ENCODE measurements at regions not wholly inside any gene's neighbourhood (a gene's known extent, or its start where the extent isn't known, plus 50 kb on each side); places are given as distances from the start of the nearest gene placed in this dataset.

DNA sequence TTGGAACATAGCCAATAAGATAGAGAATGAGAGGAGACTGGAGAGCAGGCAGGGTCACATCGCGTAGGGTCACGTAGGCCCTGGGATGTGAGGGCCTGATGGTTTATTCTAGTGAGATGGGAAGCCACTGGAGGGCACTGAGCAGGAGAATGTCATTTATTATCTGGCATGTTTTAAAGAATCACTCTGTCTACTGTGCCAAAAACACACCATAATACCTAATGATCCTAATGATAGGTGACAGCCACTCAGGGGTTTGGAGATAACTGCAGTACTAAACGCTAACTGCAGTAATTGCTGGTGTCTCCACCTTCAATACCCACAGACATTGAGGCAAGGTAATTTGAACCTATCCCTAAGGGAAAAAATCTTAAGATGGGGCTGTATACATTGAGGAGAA is 185.4 kb downstream of the TTLL7 start:
- no peak for DNase-seq

GRCh38 chr1:83810144-83810543 is 188.8 kb downstream of the TTLL7 start:
- no peak for DNase-seq

DNA sequence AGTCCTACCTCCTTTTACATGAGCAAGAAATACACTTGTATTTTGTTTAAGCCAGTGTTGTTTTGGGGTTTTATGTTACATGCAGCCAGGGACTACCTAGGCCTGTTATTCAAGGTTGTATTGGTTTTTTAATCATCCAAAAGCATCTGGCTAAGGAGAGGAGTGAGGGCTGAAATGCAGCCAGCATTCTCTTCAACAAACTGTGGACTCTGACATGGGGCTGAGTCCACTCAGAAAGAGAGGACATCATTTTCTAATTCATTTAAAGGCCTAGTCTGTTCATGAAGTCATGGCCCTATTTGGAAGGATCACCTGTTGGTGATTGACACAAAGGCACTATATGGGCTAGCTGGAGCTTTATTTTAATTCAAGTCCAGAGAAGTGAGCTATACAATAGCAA is 190.4 kb downstream of the TTLL7 start:
- DNase-seq: no peak

DNA sequence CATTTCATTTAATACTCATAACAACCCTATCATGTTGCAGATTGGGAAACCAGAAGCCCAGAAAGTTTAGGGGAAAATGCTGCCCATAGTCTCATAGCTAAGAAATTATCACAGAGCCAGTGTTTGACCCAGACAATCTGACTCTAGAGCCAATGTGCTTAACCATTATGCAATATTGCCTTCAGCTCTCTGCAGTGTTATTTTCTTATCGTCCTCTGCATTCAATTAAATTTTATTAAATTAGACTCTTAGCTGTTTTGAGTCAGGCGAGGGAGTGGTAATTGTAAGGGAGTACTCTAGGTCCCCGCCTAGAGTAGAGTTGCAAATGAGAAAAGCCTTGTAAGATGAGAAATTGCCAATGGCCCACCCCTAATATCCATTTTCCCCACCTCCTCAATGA is 191.1 kb downstream of the TTLL7 start:
- no peak for DNase-seq

GRCh38 chr1:83807231-83807630 is 191.7 kb downstream of the TTLL7 start:
- DNase-seq: no peak

DNA sequence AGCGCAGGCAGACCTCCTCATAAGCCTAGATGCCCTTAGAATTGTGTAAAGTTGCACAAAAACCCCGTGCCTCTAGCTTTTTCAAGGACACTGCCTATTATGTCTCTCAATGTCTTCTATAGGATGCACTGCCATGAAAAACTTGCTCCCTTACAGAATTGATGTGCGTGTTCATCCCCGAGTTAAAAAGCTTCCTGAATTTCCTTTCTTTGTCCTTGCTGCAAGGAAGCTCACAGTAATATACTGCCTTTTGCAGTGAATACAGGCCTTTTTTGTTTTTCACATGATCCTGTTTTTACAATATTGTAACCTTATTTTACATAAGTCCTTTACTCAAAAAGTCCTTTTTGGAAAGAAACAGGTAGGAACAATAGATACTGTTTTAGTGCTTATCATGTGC is 193.0 kb downstream of the TTLL7 start:
- DNase-seq: no peak

GRCh38 chr1:83802460-83803152 is 196.3 kb downstream of the TTLL7 start:
- DNase-seq: no peak

GRCh38 chr1:83802023-83802422 is 196.9 kb downstream of the TTLL7 start:
- DNase-seq: no peak

GRCh38 chr1:83800066-83800465 is 198.9 kb downstream of the TTLL7 start:
- DNase-seq: no peak

DNA sequence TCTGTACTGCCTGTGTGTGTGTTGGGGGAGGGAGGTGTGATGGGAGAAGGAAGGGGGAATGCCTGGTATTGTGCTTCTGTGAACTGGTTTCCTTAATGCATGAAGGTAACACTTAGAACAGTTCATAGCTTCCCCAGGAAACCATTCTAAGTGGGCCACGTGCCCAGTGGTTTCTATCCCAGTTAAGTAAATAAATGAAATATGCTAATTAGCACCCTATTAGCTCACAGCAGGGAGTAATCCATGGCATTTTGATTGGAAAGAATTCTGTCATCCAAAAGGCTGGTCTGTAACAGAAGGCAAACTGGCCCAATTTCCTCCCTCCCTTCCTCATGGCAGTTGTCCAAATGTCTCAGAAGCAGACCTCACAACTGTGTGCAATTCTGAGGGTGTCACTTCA is 199.3 kb downstream of the TTLL7 start:
- DNase-seq: no peak

- no peak for DNase-seq
Observed at GRCh38 chr1:83798965-83799364, 200.0 kb downstream of the TTLL7 start.

DNA sequence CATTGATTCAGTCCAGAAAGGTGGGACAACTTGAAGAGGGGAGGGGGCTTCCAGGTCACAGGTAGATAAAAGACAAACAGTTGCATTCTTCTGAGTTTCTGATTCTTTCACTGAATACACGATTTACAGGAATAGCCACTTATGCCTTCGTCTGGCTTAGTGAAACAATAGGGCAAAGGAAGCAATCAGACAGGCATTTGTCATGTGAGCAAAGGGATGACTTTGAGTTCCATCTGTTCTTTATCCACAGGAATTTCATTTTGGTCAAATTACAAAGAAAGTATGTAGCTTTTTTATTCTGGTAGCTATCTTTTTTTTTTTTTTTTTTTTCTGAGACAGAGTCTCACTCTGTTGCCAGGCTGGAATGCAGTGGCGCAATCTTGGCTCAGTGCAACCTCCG is 202.5 kb downstream of the TTLL7 start:
- no peak for DNase-seq

- DNase-seq: no peak
Observed at GRCh38 chr1:83794384-83794783, 204.5 kb downstream of the TTLL7 start.

GRCh38 chr1:83791821-83792437 is 207.0 kb downstream of the TTLL7 start:
- no peak for DNase-seq

- no peak for DNase-seq
Observed at GRCh38 chr1:83790446-83790845, 208.5 kb downstream of the TTLL7 start.

- no peak for DNase-seq
Observed at GRCh38 chr1:83787246-83787998, 211.5 kb downstream of the TTLL7 start.

GRCh38 chr1:83781667-83782066 is 217.3 kb downstream of the TTLL7 start:
- DNase-seq: no peak

- DNase-seq: no peak
Observed at GRCh38 chr1:83779565-83779964, 219.4 kb downstream of the TTLL7 start.

GRCh38 chr1:83777758-83778101 is 221.2 kb downstream of the TTLL7 start:
- no peak for DNase-seq

- no peak for DNase-seq
Observed at GRCh38 chr1:83776913-83777757, 221.8 kb downstream of the TTLL7 start.

GRCh38 chr1:83775977-83776603 is 222.8 kb downstream of the TTLL7 start:
- no peak for DNase-seq

DNA sequence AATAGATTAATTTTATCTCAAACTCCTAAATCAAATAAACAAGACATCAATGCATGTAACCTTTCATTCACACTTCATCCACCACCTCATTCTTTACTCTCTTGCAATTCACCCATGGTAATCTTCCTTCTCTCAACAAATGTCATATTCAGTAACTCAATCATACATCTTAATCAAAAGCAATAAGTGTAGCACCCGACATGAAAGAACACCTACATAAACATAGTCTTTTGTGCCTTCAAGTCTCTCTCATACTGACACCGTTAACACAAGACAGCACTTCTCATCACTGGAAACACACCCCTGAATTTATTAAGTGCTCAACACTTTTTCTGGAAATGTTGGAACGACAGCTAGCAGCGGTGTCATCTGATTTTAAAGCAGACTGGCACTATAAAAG is 225.9 kb downstream of the TTLL7 start:
- DNase-seq: no peak

GRCh38 chr1:83770319-83770661 is 228.6 kb downstream of the TTLL7 start:
- no peak for DNase-seq
